Sigmoid colon (tissue), 6 donors: ENCODE measurements at regions not wholly inside any gene's neighbourhood (a gene's known extent, or its start where the extent isn't known, plus 50 kb on each side); places are given as distances from the start of the nearest gene placed in this dataset.
"Not testable (repeated sequence)": the region's sequence is repeated elsewhere in the genome, so short reads cannot be mapped to it uniquely, and the experiment has no call there.

ENCODE experiments used
- DNase-seq: peaks from one replicate; pipeline ENCODE4 v3.0.0-alpha.2; 2019
- H3K27ac ChIP-seq, 4 donors: fragments of 200-600 bp; sonication (generic); one replicate each; pipeline ENCODE4 v1.5.1; 2016 to 2019; ENCODE audit warnings: mild to moderate bottlenecking in 1 of 4
- H3K27me3 ChIP-seq, 3 donors: fragments of 200-600 bp; sonication (generic); one replicate each; pipeline ENCODE4 v1.5.1; 2019; ENCODE audit warnings: mild to moderate bottlenecking in 1 of 3
- H3K36me3 ChIP-seq, 4 donors: fragments of 200-600 bp; sonication (generic); one replicate each; pipeline ENCODE4 v1.5.1; 2016 to 2019
- H3K4me1 ChIP-seq, 4 donors: fragments of 200-600 bp; sonication (generic); one replicate each; pipeline ENCODE4 v1.5.1; 2017 to 2019
- H3K4me3 ChIP-seq, 4 donors: fragments of 200-600 bp; sonication (generic); one replicate each; pipeline ENCODE4 v1.5.1; 2017 to 2019; ENCODE audit warnings: mild to moderate bottlenecking in 2 of 4, moderate library complexity in 1 of 4
- H3K9me3 ChIP-seq, 4 donors: fragments of 200-600 bp in 3 of 4; sonication (generic) in 3 of 4; one replicate each; pipeline versions ENCODE4 v1.5.1 to v1.6.1; 2013 to 2019
- EP300 ChIP-seq, 4 donors: sonication (generic); formaldehyde crosslinking; IDR thresholded peaks; one replicate each; pipeline ENCODE4 v1.6.1; 2017; ENCODE audit warnings: antibody characterized with exemption in 4 of 4
- POLR2A ChIP-seq, 2 donors: fragments of 450-650 bp; IDR thresholded peaks; one replicate each; pipeline ENCODE4 v1.6.1; 2016; ENCODE audit warnings: antibody characterized with exemption in 2 of 2, mild to moderate bottlenecking in 2 of 2, moderate library complexity in 2 of 2
- POLR2AphosphoS5 ChIP-seq, 4 donors: sonication (generic); formaldehyde crosslinking; IDR thresholded peaks; one replicate each; pipeline ENCODE4 v1.6.1; 2017; ENCODE audit warnings: antibody characterized with exemption in 4 of 4
- WGBS, 2 donors: extraction: QIAGEN DNeasy Blood & Tissue Kit; methylation state at CpG; one replicate each; pipeline ENCODE4 v1.1.7; 2013; 5-methylcytosine and 5-hydroxymethylcytosine counted together
- intact Hi-C: fragments of 100-400 bp; cut with DNase I; formaldehyde crosslinking; loops from one replicate; pipeline ENCODE4 v1.15.1; 2023
- TF ChIP-seq, protein P1 (sequence below), 4 experiments: fragments of 450-650 bp in 3 of 4; fragments of 200-600 bp in 1 of 4; IDR thresholded peaks; one replicate each; pipeline ENCODE4 v1.5.1; 2016 to 2019; ENCODE audit warnings: antibody characterized with exemption in 4 of 4, mild to moderate bottlenecking in 3 of 4, moderate library complexity in 2 of 4
- donor health status: healthy with polysubstance abuse.
- donor health status: healthy.

GRCh38 chr2:132220589-132220988 lies 58.8 kb upstream of the ANKRD30BL start:
- WGBS, 2 donors = 95 to 98% methylated on average over 28 of the region's 28 CpGs
- H3K9me3 ChIP-seq, H3K27me3 ChIP-seq, H3K4me1 ChIP-seq, H3K4me3 ChIP-seq, DNase-seq, intact Hi-C loops, H3K36me3 ChIP-seq, H3K27ac ChIP-seq: not testable (repeated sequence)

DNA sequence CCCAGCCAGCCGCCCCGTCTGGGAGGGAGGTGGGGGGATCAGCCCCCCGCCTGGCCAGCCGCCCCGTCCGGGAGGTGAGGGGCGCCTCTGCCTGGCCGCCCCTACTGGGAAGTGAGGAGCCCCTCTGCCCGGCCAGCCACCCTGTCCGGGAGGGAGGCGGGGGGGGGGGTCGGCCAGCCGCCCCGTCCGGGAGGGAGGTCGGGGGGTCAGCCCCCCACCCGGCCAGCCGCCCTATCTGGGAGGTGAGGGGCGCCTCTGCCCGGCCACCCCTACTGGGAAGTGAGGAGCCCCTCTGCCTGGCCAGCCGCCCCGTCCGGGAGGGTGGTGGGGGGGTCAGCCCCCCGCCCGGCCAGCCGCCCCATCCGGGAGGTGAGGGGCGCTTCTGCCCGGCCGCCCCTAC lies 60.1 kb upstream of the ANKRD30BL start:
- H3K36me3 ChIP-seq, H3K4me3 ChIP-seq, H3K27ac ChIP-seq, H3K4me1 ChIP-seq, intact Hi-C loops, DNase-seq, H3K27me3 ChIP-seq, H3K9me3 ChIP-seq: not testable (repeated sequence)
- WGBS, 2 donors = 97% methylated on average over 23 to 24 of the region's 30 CpGs

GRCh38 chr2:132252191-132252893 lies 90.6 kb upstream of the ANKRD30BL start:
- Histone ChIP-seq H3K4me3 (no peak overlapping the region), H3K36me3 (no peaks in the 10 kb centered on the region), H3K9me3 (peaks cover 0 to 12% (median 0%) of the 10 kb centered on the region in 4 donors), H3K27ac (no peak overlapping the region), H3K4me1 (peaks cover 0 to 9% (median 3%) of the 10 kb centered on the region in 4 donors), H3K27me3 (peaks cover 0 to 19% (median 18%) of the 10 kb centered on the region in 3 donors)
- TF ChIP-seq EP300 (IDR thresholded peaks at IDR 0.05) = no peak
- TF ChIP-seq POLR2A (IDR thresholded peaks at IDR 0.05) = no peak
- TF ChIP-seq POLR2AphosphoS5 (IDR thresholded peaks at IDR 0.05) = no peak
- TF ChIP-seq, protein P1, sequence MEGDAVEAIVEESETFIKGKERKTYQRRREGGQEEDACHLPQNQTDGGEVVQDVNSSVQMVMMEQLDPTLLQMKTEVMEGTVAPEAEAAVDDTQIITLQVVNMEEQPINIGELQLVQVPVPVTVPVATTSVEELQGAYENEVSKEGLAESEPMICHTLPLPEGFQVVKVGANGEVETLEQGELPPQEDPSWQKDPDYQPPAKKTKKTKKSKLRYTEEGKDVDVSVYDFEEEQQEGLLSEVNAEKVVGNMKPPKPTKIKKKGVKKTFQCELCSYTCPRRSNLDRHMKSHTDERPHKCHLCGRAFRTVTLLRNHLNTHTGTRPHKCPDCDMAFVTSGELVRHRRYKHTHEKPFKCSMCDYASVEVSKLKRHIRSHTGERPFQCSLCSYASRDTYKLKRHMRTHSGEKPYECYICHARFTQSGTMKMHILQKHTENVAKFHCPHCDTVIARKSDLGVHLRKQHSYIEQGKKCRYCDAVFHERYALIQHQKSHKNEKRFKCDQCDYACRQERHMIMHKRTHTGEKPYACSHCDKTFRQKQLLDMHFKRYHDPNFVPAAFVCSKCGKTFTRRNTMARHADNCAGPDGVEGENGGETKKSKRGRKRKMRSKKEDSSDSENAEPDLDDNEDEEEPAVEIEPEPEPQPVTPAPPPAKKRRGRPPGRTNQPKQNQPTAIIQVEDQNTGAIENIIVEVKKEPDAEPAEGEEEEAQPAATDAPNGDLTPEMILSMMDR (IDR thresholded peaks at IDR 0.05) = no peak
- no peak for DNase-seq
- intact Hi-C loops = no loop called here
- WGBS, 2 donors = 94 to 95% methylated on average over 38 of the region's 38 CpGs

DNA sequence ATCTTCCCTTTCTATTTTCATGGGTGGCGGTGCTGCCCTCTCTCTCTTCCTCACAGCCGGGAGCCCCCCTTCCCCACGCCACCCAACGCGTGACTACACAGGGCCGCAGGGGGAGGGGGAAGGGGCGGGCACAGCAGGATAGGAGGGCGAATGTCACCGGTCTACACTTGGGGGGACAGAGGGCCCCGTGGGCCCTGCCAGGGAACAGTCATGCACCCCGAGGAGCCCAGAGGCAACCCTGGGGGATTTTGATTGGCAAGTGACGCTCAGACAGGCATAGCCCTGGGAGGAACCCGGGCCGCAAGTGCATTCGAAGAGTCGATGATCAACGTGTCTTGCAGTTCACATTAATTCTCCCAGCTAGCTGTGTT lies 91.1 kb upstream of the ANKRD30BL start:
- no peak for DNase-seq
- peaks cover 0 to 14% (median 9%) of the 10 kb centered on the region in 4 donors for H3K4me1 ChIP-seq
- WGBS, 2 donors = 96 to 97% methylated on average over 17 of the region's 17 CpGs
- no peaks in the 10 kb centered on the region for H3K36me3 ChIP-seq
- no peak overlapping the region for H3K27ac ChIP-seq
- TF ChIP-seq POLR2A (IDR thresholded peaks at IDR 0.05) (no peak), POLR2AphosphoS5 (IDR thresholded peaks at IDR 0.05) (no peak)
- H3K27me3 ChIP-seq = peaks cover 0 to 24% (median 24%) of the 10 kb centered on the region in 3 donors
- intact Hi-C loops = no loop called here
- H3K9me3 ChIP-seq = peaks cover 0 to 12% (median 0%) of the 10 kb centered on the region in 4 donors
- no peak overlapping the region for H3K4me3 ChIP-seq

GRCh38 chr2:132253496-132254305 lies 91.9 kb upstream of the ANKRD30BL start:
- DNase-seq = no peak
- TF ChIP-seq, protein P1 (IDR thresholded peaks at IDR 0.05) = no peak
- TF ChIP-seq POLR2AphosphoS5 (IDR thresholded peaks at IDR 0.05) (no peak), POLR2A (IDR thresholded peaks at IDR 0.05) (no peak), EP300 (IDR thresholded peaks at IDR 0.05) (no peak)
- Histone ChIP-seq H3K4me1 (peaks cover 0 to 15% (median 10%) of the 10 kb centered on the region in 4 donors), H3K36me3 (no peaks in the 10 kb centered on the region), H3K4me3 (no peak overlapping the region), H3K9me3 (peaks cover 0 to 12% (median 0%) of the 10 kb centered on the region in 4 donors), H3K27me3 (peaks cover 0 to 33% (median 26%) of the 10 kb centered on the region in 3 donors), H3K27ac (no peak overlapping the region)
- 95 to 96% methylated on average over 50 of the region's 50 CpGs for WGBS, 2 donors
- intact Hi-C loops = no loop called here

- H3K4me1 ChIP-seq = peaks cover 0 to 15% (median 10%) of the 10 kb centered on the region in 4 donors
- DNase-seq, H3K4me3 ChIP-seq, intact Hi-C loops, H3K36me3 ChIP-seq, H3K27ac ChIP-seq, H3K9me3 ChIP-seq: not testable (repeated sequence)
- WGBS, 2 donors = 91% methylated on average over 25 of the region's 25 CpGs
- peaks cover 0 to 33% (median 26%) of the 10 kb centered on the region in 3 donors for H3K27me3 ChIP-seq
These were observed 92.7 kb upstream of the ANKRD30BL start for GRCh38 chr2:132254306-132254919.
